Psoas muscle (tissue), 7 donors: ENCODE measurements at regions not wholly inside any gene's neighbourhood (a gene's known extent, or its start where the extent isn't known, plus 50 kb on each side); places are given as distances from the start of the nearest gene placed in this dataset.

Experiments
- ATAC-seq, 4 donors: fragments of 200-7000 bp; cut with Tn5 transposase; one replicate each; pipeline ENCODE4 v1.9.1; 2020; ENCODE audit warnings: moderate library complexity in 3 of 4, mild to moderate bottlenecking in 2 of 4
- DNase-seq, 2 donors: peaks; one replicate each; pipeline ENCODE4 v3.0.0-alpha.2; 2020
- H3K27ac ChIP-seq: fragments of 200-600 bp; one replicate; pipeline ENCODE4 v1.8.0; 2022
- H3K27me3 ChIP-seq, 3 donors: fragments of 200-600 bp in 1 of 3; one replicate each; pipeline versions ENCODE4 v1.6.1 to v1.8.0; 2013 to 2022; ENCODE audit warnings: low read length in 2 of 3, mild to moderate bottlenecking in 2 of 3, moderate library complexity in 1 of 3; ENCODE audit not compliant: insufficient read depth in 3 of 3
- H3K36me3 ChIP-seq, 2 donors: fragments of 200-600 bp in 1 of 2; one replicate each; pipeline versions ENCODE4 v1.6.1 to v1.8.0; 2013 to 2022; ENCODE audit warnings: low read depth in 1 of 2, mild to moderate bottlenecking in 1 of 2, moderate library complexity in 1 of 2; ENCODE audit not compliant: insufficient read depth in 1 of 2
- H3K4me1 ChIP-seq: fragments of 200-600 bp; one replicate; pipeline ENCODE4 v1.8.0; 2022
- H3K4me3 ChIP-seq: fragments of 200-600 bp; one replicate; pipeline ENCODE4 v1.8.0; 2022; ENCODE audit warnings: mild to moderate bottlenecking
- H3K9me3 ChIP-seq: fragments of 200-600 bp; one replicate; pipeline ENCODE4 v1.8.0; 2022
- CTCF ChIP-seq: fragments of 200-600 bp; IDR thresholded peaks from one replicate; pipeline ENCODE4 v1.8.0; 2022; ENCODE audit warnings: antibody characterized with exemption
- WGBS, 3 donors: extraction: QIAGEN DNeasy Blood & Tissue Kit; methylation state at CpG; one replicate each; pipeline versions ENCODE4 v1.1.6 to v1.1.7; 2013; 5-methylcytosine and 5-hydroxymethylcytosine counted together
- intact Hi-C, 2 donors: fragments of 100-400 bp; cut with DNase I; formaldehyde crosslinking; loops; one replicate each; pipeline versions ENCODE4 v1.11.0 to v1.14.2; 2022
- donor health status: healthy with polysubstance abuse.
- donor health status: DM: no; HTN: no; CAD: no; lungs with moderate emphysema.
- donor health status: Bipolar disorder and iron deficiency.
- donor health status: healthy.
- donor health status: DM: yes; HTN: yes; CAD: no.
- donor health status: DM: no; HTN: no; CAD: no.
- donor health status: DM: yes; HTN: yes; CAD: no.

- WGBS, 3 donors, result 90 to 96% (median 94%) methylated on average over 21 of the region's 21 CpGs
- no peak for ATAC-seq
- DNase-seq, result no peak
- Histone ChIP-seq H3K36me3 (no peaks in the 10 kb centered on the region), H3K27me3 (no peaks in the 10 kb centered on the region), H3K9me3 (no peaks in the 10 kb centered on the region), H3K4me3 (no peak overlapping the region), H3K4me1 (no peaks in the 10 kb centered on the region), H3K27ac (no peak overlapping the region)
- no peak for TF ChIP-seq CTCF
- intact Hi-C loops, result no loop called here
These were observed 91.7 kb upstream of the ACVR1 start for GRCh38 chr2:157967856-157968255.

- intact Hi-C loops, result no loop called here
- H3K4me1 ChIP-seq, result no peaks in the 10 kb centered on the region
- no peaks in the 10 kb centered on the region for H3K27me3 ChIP-seq
- no peak for ATAC-seq
- no peaks in the 10 kb centered on the region for H3K36me3 ChIP-seq
- DNase-seq, result no peak
- H3K27ac ChIP-seq, result no peak overlapping the region
- no peak overlapping the region for H3K4me3 ChIP-seq
- H3K9me3 ChIP-seq, result no peaks in the 10 kb centered on the region
- no peak for TF ChIP-seq CTCF
- 85 to 92% (median 88%) methylated on average over 3 of the region's 3 CpGs for WGBS, 3 donors
These were observed 83.1 kb upstream of the ACVR1 start for GRCh38 chr2:157959249-157959648.

GRCh38 chr2:157957596-157957995, 81.5 kb upstream of the ACVR1 start:
- H3K27me3 ChIP-seq, result no peaks in the 10 kb centered on the region
- ATAC-seq (no peak), DNase-seq (no peak)
- TF ChIP-seq CTCF, result no peak
- no peaks in the 10 kb centered on the region for H3K9me3 ChIP-seq
- WGBS, 3 donors, result 31 to 83% (median 70%) methylated on average over 3 of the region's 3 CpGs
- H3K36me3 ChIP-seq, result no peaks in the 10 kb centered on the region
- no peaks in the 10 kb centered on the region for H3K4me1 ChIP-seq
- no peak overlapping the region for H3K4me3 ChIP-seq
- H3K27ac ChIP-seq, result no peak overlapping the region
- intact Hi-C loops, result no loop called here

GRCh38 chr2:157952558-157952957, 76.4 kb upstream of the ACVR1 start:
- intact Hi-C loops, result no loop called here
- TF ChIP-seq CTCF, result no peak
- no peaks in the 10 kb centered on the region for H3K4me1 ChIP-seq
- no peaks in the 10 kb centered on the region for H3K36me3 ChIP-seq
- H3K9me3 ChIP-seq, result no peaks in the 10 kb centered on the region
- ATAC-seq (no peak), DNase-seq (no peak)
- no peaks in the 10 kb centered on the region for H3K27me3 ChIP-seq
- H3K27ac ChIP-seq, result no peak overlapping the region
- no peak overlapping the region for H3K4me3 ChIP-seq
- WGBS, 3 donors, result 55 to 59% (median 56%) methylated on average over 4 of the region's 4 CpGs

GRCh38 chr2:157948856-157949255, 72.7 kb upstream of the ACVR1 start:
- H3K9me3 ChIP-seq, result no peaks in the 10 kb centered on the region
- no peak for DNase-seq
- H3K4me3 ChIP-seq, result no peak overlapping the region
- no peak for TF ChIP-seq CTCF
- intact Hi-C loops, result no loop called here
- no peaks in the 10 kb centered on the region for H3K27me3 ChIP-seq
- ATAC-seq, result no peak
- no peak overlapping the region for H3K27ac ChIP-seq
- no peaks in the 10 kb centered on the region for H3K36me3 ChIP-seq
- no peaks in the 10 kb centered on the region for H3K4me1 ChIP-seq
